ENCODE measurements at regions not wholly inside any gene's neighbourhood (a gene's known extent, or its start where the extent isn't known, plus 50 kb on each side); places are given as distances from the start of the nearest gene placed in this dataset.
"Not testable (repeated sequence)": the region's sequence is repeated elsewhere in the genome, so short reads cannot be mapped to it uniquely, and the experiment has no call there.

- ATAC-seq (no peak), DNase-seq (no peak)
Measured at GRCh38 chr13:90591927-90592268, 755.6 kb upstream of the MIR17HG start.

- ATAC-seq = no peak
- no peak for DNase-seq
Measured at GRCh38 chr13:90592943-90593342, 754.5 kb upstream of the MIR17HG start.

GRCh38 chr13:90594681-90595080 lies 752.8 kb upstream of the MIR17HG start:
- no peak for ATAC-seq
- no peak for DNase-seq

GRCh38 chr13:90605664-90606063 lies 741.8 kb upstream of the MIR17HG start:
- ATAC-seq (no peak), DNase-seq (no peak)

GRCh38 chr13:90606921-90607320 lies 740.6 kb upstream of the MIR17HG start:
- not testable (repeated sequence) for DNase-seq, ATAC-seq

GRCh38 chr13:90612391-90612790 lies 735.1 kb upstream of the MIR17HG start:
- ATAC-seq = no peak

GRCh38 chr13:90613076-90613795 lies 734.3 kb upstream of the MIR17HG start:
- no peak for ATAC-seq

More at GRCh38 chr13:90612391-90612790, 735.1 kb upstream of the MIR17HG start:
- DNase-seq = no peak

GRCh38 chr13:90615236-90615635 lies 732.3 kb upstream of the MIR17HG start:
- no peak for DNase-seq
- no peak for ATAC-seq

More at GRCh38 chr13:90613076-90613795, 734.3 kb upstream of the MIR17HG start:
- no peak for DNase-seq

GRCh38 chr13:90615767-90616166 lies 731.7 kb upstream of the MIR17HG start:
- ATAC-seq (no peak), DNase-seq (no peak)

- no peak for ATAC-seq
- DNase-seq = no peak
Measured at GRCh38 chr13:90618133-90618532, 729.4 kb upstream of the MIR17HG start.

- no peak for ATAC-seq
- no peak for DNase-seq
Measured at GRCh38 chr13:90622541-90622940, 724.9 kb upstream of the MIR17HG start.

- DNase-seq (no peak), ATAC-seq (no peak)
Measured at GRCh38 chr13:90623318-90624011, 724.0 kb upstream of the MIR17HG start.

- ATAC-seq (no peak), DNase-seq (no peak)
Measured at GRCh38 chr13:90627813-90628212, 719.7 kb upstream of the MIR17HG start.

GRCh38 chr13:90628471-90628870 lies 719.0 kb upstream of the MIR17HG start:
- ATAC-seq (no peak), DNase-seq (no peak)

- DNase-seq (no peak), ATAC-seq (no peak)
Measured at GRCh38 chr13:90630716-90631115, 716.8 kb upstream of the MIR17HG start.

- no peak for DNase-seq
- ATAC-seq = no peak
Measured at GRCh38 chr13:90632184-90632583, 715.3 kb upstream of the MIR17HG start.

GRCh38 chr13:90633849-90634248 lies 713.6 kb upstream of the MIR17HG start:
- ATAC-seq (no peak), DNase-seq (no peak)

GRCh38 chr13:90640976-90641375 lies 706.5 kb upstream of the MIR17HG start:
- ATAC-seq (no peak), DNase-seq (no peak)

GRCh38 chr13:90641884-90642283 lies 705.6 kb upstream of the MIR17HG start:
- no peak for DNase-seq
- ATAC-seq = no peak

GRCh38 chr13:90645582-90645981 lies 701.9 kb upstream of the MIR17HG start:
- ATAC-seq (no peak), DNase-seq (no peak)

GRCh38 chr13:90648497-90648896 lies 699.0 kb upstream of the MIR17HG start:
- ATAC-seq = no peak

GRCh38 chr13:90652036-90652435 lies 695.5 kb upstream of the MIR17HG start:
- DNase-seq (no peak), ATAC-seq (no peak)

More at GRCh38 chr13:90648497-90648896, 699.0 kb upstream of the MIR17HG start:
- no peak for DNase-seq

- ATAC-seq (no peak), DNase-seq (no peak)
Measured at GRCh38 chr13:90654970-90655369, 692.5 kb upstream of the MIR17HG start.

GRCh38 chr13:90664200-90664599 lies 683.3 kb upstream of the MIR17HG start:
- ATAC-seq = not testable (repeated sequence)

More at GRCh38 chr13:90664200-90664599, 683.3 kb upstream of the MIR17HG start:
- DNase-seq = not testable (repeated sequence)

Measured in stimulated activated naive CD8-positive, alpha-beta T cell treated with anti-CD3 and anti-CD28 coated beads, Interleukin-15, Interleukin-2, amounts not matched to agents 100 U/mL and 50 U/mL, for 24 hours (primary cell).